GM21447 (cell line): ENCODE measurements at regions not wholly inside any gene's neighbourhood (a gene's known extent, or its start where the extent isn't known, plus 50 kb on each side); places are given as distances from the start of the nearest gene placed in this dataset.

Experiments
- ATAC-seq: cut with Tn5 transposase; IDR thresholded peaks from one replicate; pipeline ENCODE4 v1.9.1; 2021; ENCODE audit not compliant: unreplicated experiment

DNA sequence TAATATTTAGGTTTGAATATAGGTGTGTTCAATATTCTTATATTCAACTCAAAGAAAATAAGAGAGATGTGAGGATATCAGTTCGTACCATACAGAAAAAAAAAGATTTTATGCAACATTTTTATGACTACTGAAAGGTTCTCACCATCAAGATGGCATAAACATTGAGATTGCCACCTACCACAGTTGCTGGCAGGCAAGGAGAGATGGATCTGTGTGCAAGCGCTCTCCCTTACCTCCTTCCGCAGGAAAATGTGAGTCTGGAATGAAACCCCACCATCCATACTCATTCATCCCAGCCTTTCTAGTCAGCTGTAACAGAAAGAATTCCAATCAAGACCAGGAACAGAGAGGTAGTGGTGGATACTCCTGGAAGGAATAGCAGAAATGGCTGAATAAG lies 376.9 kb downstream of the PPP3CA start:
- ATAC-seq, result no peak

DNA sequence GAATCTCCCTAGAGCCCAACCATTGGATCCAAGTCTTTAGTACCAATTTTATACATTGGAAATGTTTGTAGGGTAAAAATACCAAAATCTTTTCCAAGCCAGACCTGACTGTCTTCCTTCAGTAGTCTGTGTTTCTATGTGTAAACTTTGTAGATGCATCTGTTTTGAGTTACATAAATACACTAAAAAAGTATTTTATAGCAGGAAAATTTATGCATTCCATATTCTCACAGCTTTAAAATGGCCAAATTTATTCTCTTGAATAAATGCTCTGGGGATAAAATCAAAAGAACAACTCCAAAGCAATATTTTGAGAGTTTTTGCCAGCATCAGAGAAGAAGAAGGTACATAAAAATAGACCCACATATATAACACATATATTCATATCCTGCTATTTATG lies 377.4 kb downstream of the PPP3CA start:
- ATAC-seq, result no peak

DNA sequence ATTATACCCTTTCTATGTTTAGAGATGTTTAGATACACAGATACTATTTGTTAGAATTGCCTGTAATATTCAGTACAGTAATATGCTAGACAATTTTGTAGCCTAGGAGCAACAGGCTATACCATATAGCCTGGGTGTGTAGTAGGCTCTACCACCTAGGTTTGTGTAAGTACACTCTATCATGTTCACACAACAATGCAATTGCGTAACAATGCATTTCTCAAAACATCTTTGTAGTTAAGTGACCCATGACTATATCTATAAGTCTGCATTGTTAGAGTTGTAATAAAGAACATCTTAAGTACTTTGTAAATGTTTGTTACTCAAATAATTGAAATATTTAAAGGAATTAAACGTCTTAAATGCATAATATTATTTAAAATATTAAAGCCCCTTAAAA lies 379.3 kb downstream of the PPP3CA start:
- no peak for ATAC-seq

DNA sequence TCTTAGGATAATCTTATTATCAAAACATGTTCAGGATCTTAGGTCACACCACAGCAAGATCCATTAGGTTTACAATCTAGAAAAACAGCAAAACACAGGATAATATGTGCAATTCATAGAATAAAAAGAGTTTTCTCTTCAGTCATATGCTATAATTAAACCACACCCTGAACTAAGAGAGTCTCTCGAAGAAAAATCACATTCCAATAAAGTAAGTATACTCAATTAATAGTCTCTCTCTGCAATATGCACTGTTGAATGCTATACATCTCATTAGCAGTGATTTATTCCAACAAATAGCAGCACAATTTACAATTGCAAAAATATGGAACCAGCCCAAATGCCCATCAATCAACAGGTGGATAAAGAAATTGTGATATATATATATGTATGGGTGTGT lies 383.7 kb downstream of the PPP3CA start:
- ATAC-seq, result no peak

DNA sequence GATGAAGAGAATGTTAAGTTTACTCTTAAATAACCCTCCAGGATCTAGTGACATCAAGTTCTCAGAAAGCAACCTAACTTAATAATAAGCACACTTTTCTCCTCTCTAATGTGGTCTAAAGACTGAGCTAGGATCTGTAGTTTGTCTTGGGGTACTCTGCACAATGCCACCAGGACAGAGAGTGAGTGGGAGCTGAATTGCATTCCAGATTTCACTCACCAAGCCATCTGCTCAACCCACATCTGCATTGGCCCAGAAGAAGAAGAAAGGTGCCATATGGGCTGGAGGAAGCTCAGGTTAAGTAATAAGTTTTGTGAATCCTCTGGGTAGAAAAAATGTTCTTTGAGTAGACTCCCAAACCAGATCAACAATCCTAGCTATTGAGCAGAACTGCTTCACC lies 384.6 kb downstream of the PPP3CA start:
- ATAC-seq, result no peak

DNA sequence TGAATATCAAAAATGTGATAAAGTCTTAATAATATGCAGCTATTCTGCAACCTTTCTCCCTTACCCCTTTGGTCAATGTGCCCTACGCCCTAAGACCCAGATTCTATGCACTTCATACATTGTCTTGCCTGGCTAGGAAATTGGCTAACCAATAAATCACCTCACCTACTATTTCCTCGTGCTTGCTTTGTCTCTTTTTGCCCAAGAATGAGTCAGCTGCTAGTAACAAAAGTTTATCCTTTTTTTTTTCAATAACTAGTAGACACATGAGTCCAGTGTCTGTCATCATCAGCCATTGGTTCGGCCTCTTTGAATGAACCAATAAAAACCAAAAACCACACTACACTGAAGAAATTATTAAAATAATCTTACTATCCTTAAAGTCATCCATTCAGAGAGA lies 387.1 kb downstream of the PPP3CA start:
- ATAC-seq, result no peak

DNA sequence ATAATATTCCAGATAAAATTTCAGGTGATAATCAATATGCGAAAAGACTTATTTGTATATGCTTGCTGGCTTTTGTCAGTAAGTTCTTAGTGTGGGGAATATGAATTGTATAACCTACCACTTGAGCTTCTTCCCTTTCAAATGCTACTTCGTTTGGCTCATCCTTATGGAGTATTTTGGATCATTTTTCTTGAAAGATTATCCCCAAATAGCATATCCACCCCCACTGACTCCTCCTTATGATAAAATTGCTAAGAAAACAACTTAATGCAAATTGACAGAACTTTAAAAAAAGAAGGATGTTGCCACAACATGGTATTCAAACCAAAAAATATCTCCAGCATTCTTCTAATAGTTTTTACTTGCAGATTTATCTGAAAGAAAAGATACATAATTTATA lies 393.3 kb downstream of the PPP3CA start:
- ATAC-seq, result no peak

DNA sequence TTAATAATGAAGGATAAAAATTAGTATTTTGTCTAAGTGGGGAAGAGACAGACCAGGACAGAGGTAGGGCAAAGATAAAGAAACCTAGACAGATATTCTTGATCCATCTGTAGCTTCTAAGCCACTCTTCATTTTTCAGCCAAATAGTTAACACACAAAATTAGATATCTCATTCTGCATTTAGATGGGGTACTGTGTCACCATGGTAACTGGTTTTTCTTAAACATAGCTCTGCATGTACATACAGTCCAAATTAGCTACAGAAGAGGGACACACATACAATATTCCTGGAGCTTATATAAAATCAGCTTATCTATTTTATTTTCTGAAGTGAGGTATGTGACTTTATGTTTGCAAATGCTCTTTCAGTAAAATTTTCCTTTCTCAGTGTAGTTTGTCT lies 393.7 kb downstream of the PPP3CA start:
- no peak for ATAC-seq

DNA sequence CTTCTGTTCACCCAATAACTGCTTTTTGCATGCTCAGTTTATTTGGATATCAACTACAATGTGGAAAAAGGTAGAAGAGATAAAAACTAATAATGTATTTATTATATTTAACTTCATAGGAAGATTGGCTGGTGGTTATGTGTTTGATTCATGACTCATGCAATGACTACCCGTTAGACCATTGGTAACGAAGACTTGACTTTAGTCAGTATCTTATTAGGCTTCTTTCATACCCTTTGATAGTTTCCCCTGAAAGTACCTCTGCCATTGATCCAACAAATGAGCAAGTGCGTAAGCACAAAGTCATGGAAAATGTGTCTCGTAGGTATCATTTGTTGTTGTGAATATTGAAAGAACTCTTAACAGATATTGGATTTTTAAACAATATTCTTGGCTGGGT lies 394.7 kb downstream of the PPP3CA start:
- no peak for ATAC-seq

DNA sequence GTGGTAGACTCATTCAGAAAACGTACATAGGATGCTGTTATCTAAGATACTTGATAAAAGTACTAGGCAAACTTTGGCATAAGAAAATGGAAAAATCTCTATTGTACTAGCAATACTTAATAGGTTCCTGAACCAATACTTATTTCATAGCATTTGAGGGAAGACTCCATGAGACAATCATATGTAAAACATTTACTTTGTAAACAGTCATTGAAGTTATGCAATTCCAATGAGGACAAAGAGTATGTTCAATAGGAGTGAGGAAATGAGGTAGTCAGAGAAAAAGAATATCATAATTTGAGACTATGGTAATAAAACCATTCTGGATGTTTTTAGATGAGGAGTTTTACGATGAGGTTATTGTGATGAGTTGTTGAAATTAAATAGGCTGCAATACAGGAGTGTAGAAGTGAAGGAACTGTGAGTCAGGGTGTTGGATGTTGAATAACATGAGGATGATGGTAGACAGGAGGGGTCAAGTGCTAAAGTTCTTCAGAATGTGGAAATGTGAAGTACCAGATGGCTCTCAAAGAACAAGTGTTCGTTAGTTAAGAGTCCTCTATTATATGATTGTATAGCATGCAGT lies 397.9 kb downstream of the PPP3CA start:
- ATAC-seq, result no peak

DNA sequence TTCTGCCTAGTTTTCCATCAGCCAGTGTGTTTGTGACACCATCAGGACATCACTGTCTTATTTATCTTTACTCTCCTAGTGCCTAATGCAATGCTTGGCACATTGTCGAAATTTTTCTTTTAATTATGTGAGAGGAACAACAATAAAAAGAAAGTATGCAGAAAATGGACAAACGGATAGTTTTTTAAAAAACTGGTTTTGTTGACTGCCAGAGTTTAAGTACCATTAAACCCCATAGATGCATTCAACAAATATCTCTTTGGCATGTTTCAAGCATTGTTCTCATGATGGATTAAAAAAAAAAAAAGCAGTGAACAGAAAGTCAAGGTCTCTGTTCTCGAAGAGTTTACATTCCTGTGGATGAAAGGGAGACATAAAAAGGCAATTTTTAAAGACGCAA lies 398.4 kb downstream of the PPP3CA start:
- ATAC-seq, result no peak

DNA sequence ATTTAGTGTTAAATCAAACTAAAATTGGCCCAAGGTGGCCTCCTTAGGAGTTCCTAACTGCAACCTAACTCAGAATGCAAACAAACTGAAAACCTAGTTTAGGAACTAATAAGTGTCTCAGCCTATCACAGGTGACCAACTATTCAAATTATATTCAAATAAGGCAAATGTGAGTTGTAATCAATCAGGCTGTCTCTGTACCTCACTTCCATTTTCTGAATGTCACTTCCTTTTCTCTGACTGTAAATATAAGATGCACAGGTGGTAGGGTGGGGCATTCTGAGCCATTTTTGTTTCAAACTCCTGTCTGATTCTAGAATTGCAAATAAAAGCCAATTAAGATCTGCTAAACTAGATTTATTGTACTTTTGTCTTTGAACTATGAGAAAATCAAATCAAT lies 401.5 kb downstream of the PPP3CA start:
- no peak for ATAC-seq

DNA sequence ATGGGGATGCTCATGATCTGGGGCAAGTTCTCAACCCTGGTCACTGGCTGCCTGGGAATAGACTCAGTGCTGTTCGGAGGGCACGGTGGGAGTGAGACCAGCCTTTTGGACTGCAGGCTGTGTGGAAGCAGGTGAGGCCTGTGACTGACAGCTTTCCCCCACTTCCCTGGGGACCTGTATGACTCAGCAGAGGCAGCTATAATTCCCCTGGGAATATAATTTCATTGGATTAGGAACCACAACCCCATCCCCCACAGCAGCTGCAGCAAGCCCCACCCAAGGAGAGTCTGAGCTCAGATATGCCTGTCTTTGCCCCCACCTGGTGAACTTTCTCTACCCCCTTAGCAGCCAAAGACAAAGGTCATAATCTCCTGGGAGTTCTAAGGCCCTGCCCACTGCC lies 408.6 kb downstream of the PPP3CA start:
- no peak for ATAC-seq

DNA sequence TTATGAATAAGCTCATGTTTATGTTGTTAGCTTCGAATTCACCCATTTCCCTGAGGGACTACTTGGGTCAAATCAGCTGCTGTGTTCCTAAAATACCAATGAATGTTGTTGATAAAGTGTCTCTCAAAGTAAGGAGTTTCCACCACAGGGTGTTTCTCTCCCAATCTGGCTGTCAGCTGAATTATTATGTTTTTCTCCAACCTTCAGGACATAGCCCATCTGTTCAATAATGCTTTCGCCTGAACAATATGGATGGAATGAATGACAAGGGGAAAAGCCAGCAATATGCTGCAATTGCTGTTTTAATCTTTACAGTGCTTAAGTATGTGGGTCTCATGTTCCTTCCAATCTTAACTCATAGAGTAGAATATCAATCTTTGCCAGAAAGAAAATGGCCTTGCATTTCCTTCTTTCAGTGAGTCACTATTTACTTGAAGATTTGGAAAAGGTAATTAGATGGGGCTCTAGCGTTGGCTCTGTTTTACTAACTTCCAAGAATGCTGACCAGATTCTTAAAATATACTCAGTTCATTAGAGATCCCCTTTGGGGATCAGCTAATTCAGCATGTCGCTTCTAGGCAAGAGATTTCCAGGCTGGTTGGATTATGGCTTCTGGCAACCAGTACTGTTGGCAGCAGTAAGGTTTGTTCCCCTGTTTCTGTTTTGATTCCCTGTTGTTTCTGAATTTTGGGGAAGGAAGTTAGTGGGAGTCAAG lies 410.5 kb downstream of the PPP3CA start:
- ATAC-seq, result no peak

DNA sequence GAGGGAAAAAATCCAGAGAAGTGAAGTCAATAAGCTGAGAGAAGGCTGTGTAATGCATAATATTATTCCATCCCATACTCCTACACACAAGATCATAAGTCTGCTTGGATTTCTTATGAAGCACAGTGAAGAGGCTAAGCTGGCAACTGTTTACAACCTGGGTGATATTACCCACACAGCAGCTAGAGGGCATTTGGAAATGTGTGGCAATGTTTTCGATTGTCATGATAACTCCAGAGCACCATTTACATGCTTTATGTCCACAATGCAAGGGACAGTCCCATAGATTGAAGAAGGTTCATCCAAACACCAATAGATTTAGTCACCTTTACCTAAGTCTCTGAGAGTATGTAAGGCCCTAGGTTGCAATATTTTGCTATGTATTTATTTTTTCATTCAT lies 412.2 kb downstream of the PPP3CA start:
- ATAC-seq, result no peak

DNA sequence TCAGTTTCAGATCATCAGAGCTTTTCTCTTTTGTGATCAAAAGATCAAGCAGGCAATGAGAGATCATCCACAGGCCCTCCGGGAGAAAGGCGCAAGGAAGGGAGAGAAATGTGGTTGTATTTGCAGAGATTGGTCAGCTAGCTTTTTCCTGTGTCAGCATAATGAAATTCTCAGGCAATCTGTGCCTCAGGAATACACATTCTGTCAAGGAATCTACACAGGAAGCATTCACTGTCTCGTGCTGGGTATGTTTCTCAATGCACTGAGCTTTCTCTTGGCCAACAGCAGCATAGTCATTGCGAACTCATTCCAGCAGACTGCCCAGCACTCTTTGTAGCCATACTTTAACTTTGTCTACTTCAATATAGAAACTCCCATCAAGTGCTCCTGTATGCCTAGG lies 413.7 kb downstream of the PPP3CA start:
- no peak for ATAC-seq

DNA sequence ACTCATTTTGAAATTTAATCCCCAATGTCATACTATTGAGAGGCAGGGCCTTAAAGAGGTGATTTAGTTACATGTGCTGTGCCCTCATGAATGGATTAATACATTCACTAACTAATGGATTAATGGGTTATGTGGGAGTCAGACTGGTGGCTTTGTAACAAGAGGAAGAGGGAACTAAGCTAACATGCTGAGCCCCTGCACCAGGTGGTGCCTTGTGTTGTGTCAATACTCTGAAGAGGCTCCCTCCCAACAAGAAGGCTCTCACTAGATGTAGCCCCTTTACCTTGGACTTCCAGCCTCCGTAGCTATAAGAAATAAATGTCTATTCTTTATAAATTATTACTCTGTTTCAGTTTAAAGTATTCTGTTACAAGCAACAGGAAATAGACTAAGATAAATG lies 411.9 kb upstream of the EMCN start:
- ATAC-seq, result no peak

DNA sequence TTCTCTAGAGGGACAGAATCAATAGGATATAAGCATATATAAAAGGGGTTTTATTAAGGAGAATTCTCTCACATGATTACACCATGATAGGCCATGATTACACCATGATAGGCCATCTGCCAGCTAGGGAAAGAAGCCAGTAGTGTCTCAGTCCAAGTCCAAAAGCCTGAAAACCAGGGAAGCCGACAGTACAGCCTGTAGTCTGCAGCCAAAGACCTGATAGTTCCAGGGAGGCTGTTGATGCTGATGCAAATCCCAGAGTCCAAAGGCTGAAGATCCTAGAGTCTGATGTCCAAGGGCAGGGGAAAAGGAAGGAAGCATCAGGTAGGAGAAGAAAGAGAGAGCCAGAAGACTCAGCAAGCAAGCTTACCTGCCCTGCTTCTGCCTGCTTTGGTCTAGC lies 411.3 kb upstream of the EMCN start:
- no peak for ATAC-seq

DNA sequence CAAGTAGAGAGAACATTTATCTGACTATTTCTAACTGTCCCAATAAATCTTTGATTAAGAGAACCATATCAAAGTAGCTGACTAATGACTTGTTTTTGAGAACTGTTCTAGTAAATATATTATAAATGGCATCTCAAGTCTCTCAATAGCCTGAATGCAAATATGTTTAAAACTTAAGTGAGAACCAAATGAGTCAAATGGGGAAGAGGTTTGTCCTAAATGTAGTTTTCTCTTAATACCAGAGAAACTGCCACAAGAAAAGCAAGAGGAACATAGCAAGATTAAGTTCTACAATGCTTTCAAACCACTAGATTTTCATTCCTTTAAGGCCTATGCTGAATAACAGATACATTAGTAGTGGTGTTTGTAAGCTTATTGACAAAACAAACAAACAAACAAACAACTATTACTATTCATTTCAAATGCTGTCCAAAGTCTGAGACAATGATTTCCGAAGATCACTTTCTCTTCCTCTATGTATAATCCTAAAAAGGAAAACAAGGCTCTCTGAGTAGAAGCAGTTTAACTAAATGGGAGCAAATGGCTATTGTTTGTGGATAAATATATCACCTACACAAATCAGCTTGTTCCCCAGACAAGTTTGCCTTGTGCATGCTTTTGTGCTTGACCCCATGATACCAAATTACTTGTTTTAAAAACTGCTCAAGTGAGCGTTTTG lies 408.4 kb upstream of the EMCN start:
- no peak for ATAC-seq

DNA sequence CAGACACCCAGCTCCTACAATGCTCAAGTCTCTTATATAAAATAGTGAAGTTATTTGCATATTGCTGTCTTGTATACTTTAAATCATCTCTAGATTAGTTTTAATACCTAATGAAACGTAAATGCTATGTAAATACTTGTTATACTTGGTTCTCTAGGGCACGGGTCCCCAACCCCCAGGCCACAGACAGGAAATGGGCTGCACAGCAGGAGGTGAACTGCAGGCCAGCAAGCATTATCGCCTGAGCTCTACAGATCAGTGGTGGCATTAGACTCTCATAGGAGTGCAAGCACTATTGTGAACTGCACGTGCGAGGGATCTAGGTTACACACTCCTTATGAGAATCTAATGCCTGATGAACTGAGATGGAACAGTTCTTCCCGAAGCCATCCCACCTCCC lies 395.9 kb upstream of the EMCN start:
- ATAC-seq, result no peak

DNA sequence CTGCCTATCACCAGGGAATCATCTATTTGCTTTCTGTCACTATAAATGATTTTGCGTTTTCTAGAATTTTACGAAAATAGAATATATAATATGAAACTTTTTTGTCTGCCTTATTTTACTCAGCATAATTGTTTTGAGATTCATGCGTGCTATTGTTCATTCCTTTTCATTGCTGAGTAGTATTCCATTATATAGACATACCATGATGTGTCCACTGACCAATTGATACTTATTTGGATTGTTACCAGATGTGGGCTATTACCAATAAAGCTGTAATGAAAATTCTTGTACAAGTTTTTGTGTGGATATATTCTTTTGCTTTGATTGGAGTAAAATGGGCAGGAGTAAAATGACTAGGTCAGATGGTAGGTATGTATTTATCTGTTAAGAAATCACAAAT lies 390.7 kb upstream of the EMCN start:
- no peak for ATAC-seq
